H1 (cell line): ENCODE measurements at regions not wholly inside any gene's neighbourhood (a gene's known extent, or its start where the extent isn't known, plus 50 kb on each side); places are given as distances from the start of the nearest gene placed in this dataset.

Experiments
- ATF2 ChIP-seq: IDR thresholded peaks from 2 replicates; pipeline ENCODE4 v1.6.1; 2012; ENCODE audit warnings: low read length, inconsistent platforms
- BACH1 ChIP-seq: IDR thresholded peaks from 2 replicates; pipeline ENCODE4 v1.6.1; 2012; ENCODE audit warnings: low read length, improper control_type of control experiment
- CHD7 ChIP-seq: fragments of 300-600 bp; sonication (generic); IDR thresholded peaks from 2 replicates; pipeline ENCODE4 v1.7.1; 2012; ENCODE audit warnings: low read length, moderate library complexity, mild to moderate bottlenecking, inconsistent platforms; ENCODE audit not compliant: insufficient replicate concordance
- EGR1 ChIP-seq: IDR thresholded peaks from 2 replicates; pipeline ENCODE4 v1.6.1; 2011; ENCODE audit warnings: low read depth, low read length, borderline replicate concordance
- GABPA ChIP-seq: IDR thresholded peaks from 2 replicates; pipeline ENCODE4 v1.6.1; 2011; ENCODE audit warnings: mild to moderate bottlenecking, low read length, moderate library complexity, borderline replicate concordance; ENCODE audit not compliant: insufficient read depth
- HDAC6 ChIP-seq: IDR thresholded peaks from one replicate; pipeline ENCODE4 v1.7.1; 2012; ENCODE audit warnings: low read depth, mild to moderate bottlenecking, inconsistent platforms, low read length, moderate library complexity
- JUND ChIP-seq: IDR thresholded peaks from 2 replicates; pipeline ENCODE4 v1.6.1; 2011; ENCODE audit warnings: mild to moderate bottlenecking, improper control_type of control experiment, low read length
- KDM4A ChIP-seq: IDR thresholded peaks from one replicate; pipeline ENCODE4 v1.7.1; 2012; ENCODE audit warnings: low read depth, mild to moderate bottlenecking, moderate library complexity, low read length, inconsistent platforms; ENCODE audit not compliant: severe bottlenecking
- MAFK ChIP-seq: IDR thresholded peaks from 2 replicates; pipeline ENCODE4 v1.6.1; 2012; ENCODE audit warnings: low read depth, mild to moderate bottlenecking, improper control_type of control experiment, low read length
- RBBP5 ChIP-seq: IDR thresholded peaks from 2 replicates; pipeline ENCODE4 v1.7.1; 2012; ENCODE audit warnings: low read depth, mild to moderate bottlenecking, inconsistent platforms, low read length, moderate library complexity, borderline replicate concordance
- SP2 ChIP-seq: IDR thresholded peaks from 2 replicates; pipeline ENCODE4 v1.6.1; 2012; ENCODE audit warnings: mild to moderate bottlenecking, low read length, inconsistent platforms

- TF ChIP-seq CHD7 (no peak), EGR1 (no peak), ATF2 (no peak), GABPA (no peak), JUND (no peak), SP2 (no peak), BACH1 (no peak), HDAC6 (no peak), RBBP5 (no peak), MAFK (no peak), KDM4A (no peak)
These were observed 107.5 kb upstream of the PDE3A start (continued) for GRCh38 chr12:20260851-20261250.
